Peyer's patch (tissue), 4 donors: ENCODE measurements at regions not wholly inside any gene's neighbourhood (a gene's known extent, or its start where the extent isn't known, plus 50 kb on each side); places are given as distances from the start of the nearest gene placed in this dataset.

Experiments used
- DNase-seq, 3 donors: peaks; one replicate each; pipeline ENCODE4 v3.0.0-alpha.2; 2017 to 2019
- H3K27ac ChIP-seq, 4 donors: fragments of 200-600 bp; sonication (generic); one replicate each; pipeline ENCODE4 v1.5.1; 2016 to 2019
- H3K27me3 ChIP-seq, 2 donors: fragments of 200-600 bp; sonication (generic); one replicate each; pipeline ENCODE4 v1.5.1; 2019
- H3K36me3 ChIP-seq, 3 donors: fragments of 200-600 bp; sonication (generic); one replicate each; pipeline ENCODE4 v1.5.1; 2016 to 2019
- H3K4me1 ChIP-seq, 4 donors: fragments of 200-600 bp; sonication (generic); one replicate each; pipeline ENCODE4 v1.5.1; 2016 to 2019
- H3K4me3 ChIP-seq, 4 donors: fragments of 200-600 bp; sonication (generic); 1 replicate in 3 of 4; 2 replicates in 1 of 4; pipeline ENCODE4 v1.5.1; 2016 to 2019; ENCODE audit warnings: mild to moderate bottlenecking in 1 of 4
- H3K9me3 ChIP-seq, 4 donors: fragments of 200-600 bp; sonication (generic); one replicate each; pipeline ENCODE4 v1.5.1; 2016 to 2019; ENCODE audit warnings: mild to moderate bottlenecking in 1 of 4
- POLR2A ChIP-seq, 2 donors: fragments of 450-650 bp; IDR thresholded peaks; one replicate each; pipeline ENCODE4 v1.5.1; 2017; ENCODE audit warnings: antibody characterized with exemption in 2 of 2, mild to moderate bottlenecking in 2 of 2, moderate library complexity in 2 of 2
- TF ChIP-seq, protein P1 (sequence below), 6 experiments: fragments of 450-650 bp in 4 of 6; fragments of 200-600 bp in 2 of 6; sonication (generic) in 1 of 6; IDR thresholded peaks; one replicate each; pipeline ENCODE4 v1.5.1; 2017 to 2019; ENCODE audit warnings: antibody characterized with exemption in 6 of 6, mild to moderate bottlenecking in 3 of 6, moderate library complexity in 1 of 6

GRCh38 chr4:84441758-84442377 is 57.2 kb downstream of the NKX6-1 start:
- H3K27ac ChIP-seq: no peak overlapping the region
- H3K9me3 ChIP-seq: no peaks in the 10 kb centered on the region
- no peaks in the 10 kb centered on the region for H3K36me3 ChIP-seq
- no peak overlapping the region for H3K4me3 ChIP-seq
- no peak for TF ChIP-seq POLR2A (IDR thresholded peaks at IDR 0.05)
- TF ChIP-seq, protein P1, sequence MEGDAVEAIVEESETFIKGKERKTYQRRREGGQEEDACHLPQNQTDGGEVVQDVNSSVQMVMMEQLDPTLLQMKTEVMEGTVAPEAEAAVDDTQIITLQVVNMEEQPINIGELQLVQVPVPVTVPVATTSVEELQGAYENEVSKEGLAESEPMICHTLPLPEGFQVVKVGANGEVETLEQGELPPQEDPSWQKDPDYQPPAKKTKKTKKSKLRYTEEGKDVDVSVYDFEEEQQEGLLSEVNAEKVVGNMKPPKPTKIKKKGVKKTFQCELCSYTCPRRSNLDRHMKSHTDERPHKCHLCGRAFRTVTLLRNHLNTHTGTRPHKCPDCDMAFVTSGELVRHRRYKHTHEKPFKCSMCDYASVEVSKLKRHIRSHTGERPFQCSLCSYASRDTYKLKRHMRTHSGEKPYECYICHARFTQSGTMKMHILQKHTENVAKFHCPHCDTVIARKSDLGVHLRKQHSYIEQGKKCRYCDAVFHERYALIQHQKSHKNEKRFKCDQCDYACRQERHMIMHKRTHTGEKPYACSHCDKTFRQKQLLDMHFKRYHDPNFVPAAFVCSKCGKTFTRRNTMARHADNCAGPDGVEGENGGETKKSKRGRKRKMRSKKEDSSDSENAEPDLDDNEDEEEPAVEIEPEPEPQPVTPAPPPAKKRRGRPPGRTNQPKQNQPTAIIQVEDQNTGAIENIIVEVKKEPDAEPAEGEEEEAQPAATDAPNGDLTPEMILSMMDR (IDR thresholded peaks at IDR 0.05): no peak
- no peak for DNase-seq
- no peaks in the 10 kb centered on the region for H3K4me1 ChIP-seq
- no peaks in the 10 kb centered on the region for H3K27me3 ChIP-seq

GRCh38 chr4:84439996-84440395 is 59.1 kb downstream of the NKX6-1 start:
- no peaks in the 10 kb centered on the region for H3K9me3 ChIP-seq
- TF ChIP-seq, protein P1 (IDR thresholded peaks at IDR 0.05): no peak
- TF ChIP-seq POLR2A (IDR thresholded peaks at IDR 0.05): no peak
- H3K4me1 ChIP-seq: no peaks in the 10 kb centered on the region
- no peak overlapping the region for H3K4me3 ChIP-seq
- H3K27ac ChIP-seq: no peak overlapping the region
- DNase-seq: no peak
- no peaks in the 10 kb centered on the region for H3K27me3 ChIP-seq
- no peaks in the 10 kb centered on the region for H3K36me3 ChIP-seq

DNA sequence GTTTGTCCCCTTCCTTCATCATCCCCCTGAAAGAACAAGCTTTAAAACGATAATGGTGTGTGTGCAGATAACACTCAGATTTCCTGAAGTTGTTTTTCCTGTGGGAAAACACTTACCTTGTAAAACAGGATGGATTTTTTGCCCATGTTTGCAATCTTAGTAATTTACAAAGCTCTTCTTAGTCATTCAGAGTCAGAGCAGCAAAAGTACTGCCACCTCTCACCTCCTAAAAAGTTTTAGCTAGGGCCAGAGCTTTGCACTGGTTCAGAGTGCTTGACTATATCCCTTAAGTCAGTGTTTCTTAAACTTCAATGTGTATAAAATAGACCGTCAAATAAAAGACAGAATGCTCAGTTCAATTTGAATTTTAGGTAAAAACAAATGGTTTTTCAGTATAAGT is 62.3 kb downstream of the NKX6-1 start:
- H3K9me3 ChIP-seq: no peaks in the 10 kb centered on the region
- H3K36me3 ChIP-seq: no peaks in the 10 kb centered on the region
- no peaks in the 10 kb centered on the region for H3K27me3 ChIP-seq
- no peak overlapping the region for H3K4me3 ChIP-seq
- TF ChIP-seq, protein P1 (IDR thresholded peaks at IDR 0.05): no peak
- TF ChIP-seq POLR2A (IDR thresholded peaks at IDR 0.05): no peak
- no peak overlapping the region for H3K27ac ChIP-seq
- no peaks in the 10 kb centered on the region for H3K4me1 ChIP-seq
- DNase-seq: no peak

- no peak overlapping the region for H3K27ac ChIP-seq
- TF ChIP-seq POLR2A (IDR thresholded peaks at IDR 0.05): no peak
- TF ChIP-seq, protein P1 (IDR thresholded peaks at IDR 0.05): no peak
- no peaks in the 10 kb centered on the region for H3K9me3 ChIP-seq
- no peak for DNase-seq
- no peaks in the 10 kb centered on the region for H3K27me3 ChIP-seq
- no peaks in the 10 kb centered on the region for H3K4me1 ChIP-seq
- H3K36me3 ChIP-seq: no peaks in the 10 kb centered on the region
- no peak overlapping the region for H3K4me3 ChIP-seq
Measured at GRCh38 chr4:84434344-84434743, 64.7 kb downstream of the NKX6-1 start.

GRCh38 chr4:84433633-84434222 is 65.4 kb downstream of the NKX6-1 start:
- H3K36me3 ChIP-seq: no peaks in the 10 kb centered on the region
- H3K4me3 ChIP-seq: no peak overlapping the region
- H3K9me3 ChIP-seq: no peaks in the 10 kb centered on the region
- TF ChIP-seq POLR2A (IDR thresholded peaks at IDR 0.05): no peak
- TF ChIP-seq, protein P1 (IDR thresholded peaks at IDR 0.05): no peak
- H3K27me3 ChIP-seq: no peaks in the 10 kb centered on the region
- H3K27ac ChIP-seq: no peak overlapping the region
- no peaks in the 10 kb centered on the region for H3K4me1 ChIP-seq
- DNase-seq: no peak
